GM10266 (cell line): ENCODE measurements at regions not wholly inside any gene's neighbourhood (a gene's known extent, or its start where the extent isn't known, plus 50 kb on each side); places are given as distances from the start of the nearest gene placed in this dataset.

Source experiments
- DNase-seq: peaks from one replicate; pipeline ENCODE4 v3.0.0; 2012; ENCODE audit errors: extremely low spot score
- CTCF ChIP-seq: IDR thresholded peaks from 2 replicates; pipeline ENCODE4 v1.5.1; 2012; ENCODE audit warnings: mild to moderate bottlenecking, low read depth; ENCODE audit not compliant: control insufficient read depth, insufficient read depth; ENCODE audit errors: missing control alignments

GRCh38 chr3:102741694-102742093 is 306.9 kb downstream of the ZPLD1 start:
- no peak for DNase-seq
- TF ChIP-seq CTCF = no peak

- no peak for DNase-seq
- TF ChIP-seq CTCF = peak; percentile 14
Measured at GRCh38 chr3:102745881-102746280, 311.1 kb downstream of the ZPLD1 start.

GRCh38 chr3:102747611-102748010 is 312.8 kb downstream of the ZPLD1 start:
- no peak for DNase-seq
- TF ChIP-seq CTCF = no peak

GRCh38 chr3:102748646-102749045 is 313.8 kb downstream of the ZPLD1 start:
- TF ChIP-seq CTCF = no peak
- no peak for DNase-seq

GRCh38 chr3:102750322-102750721 is 315.5 kb downstream of the ZPLD1 start:
- no peak for DNase-seq

GRCh38 chr3:102753901-102754300 is 319.1 kb downstream of the ZPLD1 start:
- no peak for TF ChIP-seq CTCF
- DNase-seq = no peak

More at GRCh38 chr3:102750322-102750721, 315.5 kb downstream of the ZPLD1 start:
- no peak for TF ChIP-seq CTCF

GRCh38 chr3:102756706-102757105 is 321.9 kb downstream of the ZPLD1 start:
- DNase-seq = no peak
- no peak for TF ChIP-seq CTCF
